Mesendoderm (in vitro differentiated cells): ENCODE measurements at regions not wholly inside any gene's neighbourhood (a gene's known extent, or its start where the extent isn't known, plus 50 kb on each side); places are given as distances from the start of the nearest gene placed in this dataset.

Source experiments
- DNase-seq: peaks from one replicate; pipeline ENCODE4 v3.0.0; 2013
- H2AK5ac ChIP-seq: 2 replicates; pipeline ENCODE4 v1.6.1; 2013; ENCODE audit warnings: low read length, inconsistent platforms
- H2BK120ac ChIP-seq: 2 replicates; pipeline ENCODE4 v1.6.1; 2013; ENCODE audit warnings: low read depth, mild to moderate bottlenecking, low read length, moderate library complexity, mixed read lengths
- H2BK15ac ChIP-seq: replicated peaks from 2 replicates; pipeline ENCODE4 v1.6.1; 2013; ENCODE audit warnings: low read depth, mild to moderate bottlenecking, moderate library complexity
- H2BK5ac ChIP-seq: 2 replicates; pipeline ENCODE4 v1.6.1; 2013; ENCODE audit warnings: low read length, inconsistent platforms
- H3K18ac ChIP-seq: 2 replicates; pipeline ENCODE4 v1.6.1; 2013; ENCODE audit warnings: mild to moderate bottlenecking, low read length, mixed read lengths
- H3K23ac ChIP-seq: one replicate; pipeline ENCODE4 v1.6.1; 2013; ENCODE audit warnings: low read length
- H3K27ac ChIP-seq: 2 replicates; pipeline ENCODE4 v1.5.1; 2013; ENCODE audit warnings: low read depth, mild to moderate bottlenecking, inconsistent platforms, low read length, moderate library complexity
- H3K27me3 ChIP-seq: 2 replicates; pipeline ENCODE4 v1.6.1; 2013; ENCODE audit warnings: low read length, control low read depth, mild to moderate bottlenecking, inconsistent platforms; ENCODE audit not compliant: insufficient read depth, poor library complexity
- H3K36me3 ChIP-seq: 2 replicates; pipeline ENCODE4 v1.6.1; 2013; ENCODE audit warnings: low read length, inconsistent platforms; ENCODE audit not compliant: control insufficient read depth, insufficient read depth
- H3K4ac ChIP-seq: one replicate; pipeline ENCODE4 v1.6.1; 2013; ENCODE audit warnings: low read depth, mild to moderate bottlenecking, low read length, moderate library complexity
- H3K4me1 ChIP-seq: 2 replicates; pipeline ENCODE4 v1.6.1; 2013; ENCODE audit warnings: low read depth, low read length, inconsistent platforms; ENCODE audit not compliant: control insufficient read depth
- H3K4me2 ChIP-seq: 2 replicates; pipeline ENCODE4 v1.6.1; 2013; ENCODE audit warnings: low read length
- H3K4me3 ChIP-seq: 2 replicates; pipeline ENCODE4 v1.5.1; 2013; ENCODE audit warnings: mild to moderate bottlenecking, low read length
- H3K56ac ChIP-seq: one replicate; pipeline ENCODE4 v1.6.1; 2013; ENCODE audit warnings: low read length
- H3K79me1 ChIP-seq: 2 replicates; pipeline ENCODE4 v1.6.1; 2013; ENCODE audit warnings: low read length, inconsistent platforms
- H3K79me2 ChIP-seq: 2 replicates; pipeline ENCODE4 v1.6.1; 2013; ENCODE audit warnings: mild to moderate bottlenecking, low read length; ENCODE audit not compliant: control insufficient read depth, insufficient read depth
- H3K9ac ChIP-seq: 2 replicates; pipeline ENCODE4 v1.6.1; 2013; ENCODE audit warnings: low read length, inconsistent platforms
- H4K5ac ChIP-seq: one replicate; pipeline ENCODE4 v1.6.1; 2013; ENCODE audit warnings: low read length
- H4K8ac ChIP-seq: one replicate; pipeline ENCODE4 v1.6.1; 2013; ENCODE audit warnings: low read depth, mild to moderate bottlenecking, control low read depth, low read length, moderate library complexity
- WGBS: extraction: QIAGEN DNeasy Blood & Tissue Kit; methylation state at CpG from one replicate; pipeline ENCODE4 v1.1.7; 2013; ENCODE audit warnings: low lambda C conversion rate, missing lambda C conversion rate; ENCODE audit not compliant: insufficient coverage; ENCODE audit errors: extremely low coverage; 5-methylcytosine and 5-hydroxymethylcytosine counted together

DNA sequence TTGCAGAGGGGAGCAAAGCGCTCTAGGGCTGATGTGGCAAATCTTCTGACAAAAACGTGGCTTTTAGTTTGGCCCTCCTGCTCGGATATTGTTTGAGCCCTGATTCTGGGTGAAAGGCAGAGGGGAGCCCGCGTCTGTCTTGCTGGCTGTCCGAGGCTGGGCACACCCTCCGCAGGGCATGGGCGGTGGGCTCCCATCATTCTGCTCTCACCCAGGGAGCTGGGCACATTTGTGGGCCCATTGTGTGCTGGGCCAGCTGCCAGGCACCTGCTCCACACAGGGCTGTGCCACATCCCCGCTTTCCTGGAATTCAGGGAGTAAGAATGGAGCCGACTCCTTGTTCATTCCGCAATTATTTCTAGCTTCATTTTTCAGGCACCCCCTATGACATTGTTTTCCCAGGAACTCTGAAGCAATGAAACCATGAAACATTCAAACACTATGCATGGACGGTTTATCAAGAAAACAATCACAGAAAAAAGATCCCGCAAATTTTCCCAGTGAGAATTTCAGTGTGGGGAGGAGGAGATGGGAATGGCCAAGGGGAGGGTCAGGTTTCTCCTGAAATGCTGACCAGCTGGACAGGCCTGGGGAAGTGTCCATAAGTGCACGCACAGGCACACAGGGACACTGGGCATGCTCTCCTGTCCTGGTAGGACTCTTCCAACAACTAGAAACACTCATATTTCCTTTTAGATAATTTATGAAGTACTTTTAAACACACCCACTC lies 341.1 kb downstream of the CXCL12 start:
- Histone ChIP-seq H2AK5ac (no peak overlapping the region), H4K5ac (no peak overlapping the region), H3K79me2 (no peaks in the 10 kb centered on the region), H3K27ac (no peak overlapping the region), H3K23ac (no peak overlapping the region), H2BK120ac (no peak overlapping the region), H2BK15ac (no peak overlapping the region), H3K4ac (no peak overlapping the region), H3K9ac (no peak overlapping the region), H3K4me3 (no peak overlapping the region), H3K36me3 (no peaks in the 10 kb centered on the region), H2BK5ac (no peak overlapping the region), H3K18ac (no peak overlapping the region), H3K56ac (no peak overlapping the region), H3K27me3 (no peaks in the 10 kb centered on the region), H4K8ac (no peak overlapping the region), H3K4me2 (no peak overlapping the region), H3K79me1 (no peaks in the 10 kb centered on the region), H3K4me1 (no peaks in the 10 kb centered on the region)
- no peak for DNase-seq
- WGBS, result no CpG with 5 or more reads among the region's 14 CpGs

DNA sequence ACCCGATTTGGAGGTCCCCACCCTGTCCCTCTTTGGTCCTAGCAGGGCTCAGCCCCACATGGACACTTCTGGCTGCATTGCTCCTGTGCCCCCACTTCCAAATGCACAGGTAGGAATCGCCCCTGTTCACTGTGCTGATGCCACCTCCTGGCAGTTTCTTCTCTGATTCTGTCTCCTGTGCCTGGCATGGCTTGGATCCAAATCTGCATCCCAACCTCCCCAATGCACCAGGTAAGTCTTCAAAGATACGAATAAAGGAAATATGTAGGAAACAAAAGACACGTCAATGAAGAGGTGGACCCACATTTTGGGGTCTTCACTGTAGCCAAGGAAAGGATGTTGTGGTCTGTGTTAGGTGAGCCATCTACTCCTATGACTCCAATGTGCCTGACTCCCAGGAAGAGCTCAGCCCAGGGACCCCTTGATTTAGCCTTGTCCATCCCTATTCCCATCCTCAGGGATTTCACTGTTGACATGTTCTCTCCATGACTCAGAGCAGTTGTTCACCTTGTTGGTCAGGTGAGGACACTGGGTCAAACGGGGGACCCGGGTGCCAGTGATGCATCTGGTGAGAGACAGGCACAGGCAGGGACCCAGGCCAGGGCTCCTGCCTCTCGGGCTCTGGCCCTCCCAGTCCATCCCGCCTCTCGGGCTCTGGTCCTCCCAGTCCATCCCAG lies 341.8 kb downstream of the CXCL12 start:
- WGBS, result no CpG with 5 or more reads among the region's 9 CpGs
- no peak for DNase-seq
- Histone ChIP-seq H2BK120ac (no peak overlapping the region), H3K4me3 (no peak overlapping the region), H3K4ac (no peak overlapping the region), H2AK5ac (no peak overlapping the region), H3K56ac (no peak overlapping the region), H3K79me2 (no peaks in the 10 kb centered on the region), H3K18ac (no peak overlapping the region), H3K27me3 (no peaks in the 10 kb centered on the region), H3K9ac (no peak overlapping the region), H2BK15ac (no peak overlapping the region), H3K23ac (no peak overlapping the region), H3K4me2 (no peak overlapping the region), H3K36me3 (no peaks in the 10 kb centered on the region), H4K8ac (no peak overlapping the region), H3K4me1 (no peaks in the 10 kb centered on the region), H3K79me1 (no peaks in the 10 kb centered on the region), H3K27ac (no peak overlapping the region), H2BK5ac (no peak overlapping the region), H4K5ac (no peak overlapping the region)

GRCh38 chr10:44042075-44042770 lies 342.7 kb downstream of the CXCL12 start:
- no peak overlapping the region for H3K4ac ChIP-seq
- H3K27ac ChIP-seq, result no peak overlapping the region
- no peaks in the 10 kb centered on the region for H3K79me2 ChIP-seq
- no peak for DNase-seq
- H3K56ac ChIP-seq, result no peak overlapping the region
- no peak overlapping the region for H4K5ac ChIP-seq
- H3K4me3 ChIP-seq, result no peak overlapping the region
- no peak overlapping the region for H3K23ac ChIP-seq
- no peak overlapping the region for H2BK15ac ChIP-seq
- no peaks in the 10 kb centered on the region for H3K79me1 ChIP-seq
- H3K18ac ChIP-seq, result no peak overlapping the region
- H2AK5ac ChIP-seq, result no peak overlapping the region
- no peaks in the 10 kb centered on the region for H3K36me3 ChIP-seq
- H3K9ac ChIP-seq, result no peak overlapping the region
- no peaks in the 10 kb centered on the region for H3K4me1 ChIP-seq
- H2BK5ac ChIP-seq, result no peak overlapping the region
- H3K4me2 ChIP-seq, result no peak overlapping the region
- no peak overlapping the region for H4K8ac ChIP-seq
- H3K27me3 ChIP-seq, result no peaks in the 10 kb centered on the region
- H2BK120ac ChIP-seq, result no peak overlapping the region
- no CpG with 5 or more reads among the region's 2 CpGs for WGBS

DNA sequence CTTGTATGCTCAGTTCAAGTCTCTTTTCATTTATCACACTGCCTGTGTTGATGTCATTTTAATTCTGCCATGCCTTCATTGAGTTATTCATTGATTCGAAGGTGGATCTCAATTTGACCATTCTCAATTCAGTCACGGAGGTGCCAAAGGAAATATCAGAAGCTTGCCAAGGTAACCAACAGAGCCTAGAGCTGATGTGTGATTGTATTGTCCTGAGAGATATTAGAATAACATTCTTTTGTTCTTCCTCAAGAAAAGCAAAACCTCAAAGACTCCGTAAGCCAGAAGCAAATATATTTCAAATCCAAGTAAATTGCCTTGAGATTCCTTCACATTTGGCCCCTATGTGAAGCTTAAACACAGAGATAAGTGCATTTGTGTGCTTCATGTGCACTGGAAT lies 345.3 kb downstream of the CXCL12 start:
- H3K79me2 ChIP-seq, result no peaks in the 10 kb centered on the region
- no peak for DNase-seq
- H3K4me2 ChIP-seq, result no peak overlapping the region
- no peak overlapping the region for H2AK5ac ChIP-seq
- H3K9ac ChIP-seq, result no peak overlapping the region
- H3K4ac ChIP-seq, result no peak overlapping the region
- H4K8ac ChIP-seq, result no peak overlapping the region
- H3K79me1 ChIP-seq, result no peaks in the 10 kb centered on the region
- H4K5ac ChIP-seq, result no peak overlapping the region
- no peak overlapping the region for H3K4me3 ChIP-seq
- H3K27me3 ChIP-seq, result no peaks in the 10 kb centered on the region
- H3K27ac ChIP-seq, result no peak overlapping the region
- H2BK5ac ChIP-seq, result no peak overlapping the region
- H3K4me1 ChIP-seq, result no peaks in the 10 kb centered on the region
- no CpG with 5 or more reads among the region's 3 CpGs for WGBS
- H3K23ac ChIP-seq, result no peak overlapping the region
- no peak overlapping the region for H2BK15ac ChIP-seq
- H3K36me3 ChIP-seq, result no peaks in the 10 kb centered on the region
- no peak overlapping the region for H2BK120ac ChIP-seq
- no peak overlapping the region for H3K18ac ChIP-seq
- no peak overlapping the region for H3K56ac ChIP-seq

DNA sequence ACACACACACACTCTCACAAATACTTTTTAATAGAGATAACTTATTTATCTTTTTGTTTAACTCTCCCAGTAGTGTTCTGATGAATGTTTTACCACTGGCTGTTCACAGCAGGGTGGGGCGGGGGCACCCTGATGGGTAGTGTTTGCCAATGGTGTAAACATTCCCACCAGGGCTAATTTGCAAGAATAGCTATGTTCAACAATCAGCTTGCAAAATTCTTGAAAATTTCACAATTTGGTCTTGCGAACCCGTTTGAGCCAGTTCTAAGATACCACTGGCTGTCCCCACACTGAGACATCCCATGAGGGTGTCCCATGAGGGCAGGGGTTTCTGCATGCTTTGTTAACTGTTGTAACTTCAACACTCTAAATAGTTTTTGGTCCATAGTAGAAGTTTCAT lies 348.5 kb downstream of the CXCL12 start:
- WGBS, result no CpG with 5 or more reads among the region's 3 CpGs
- no peaks in the 10 kb centered on the region for H3K4me1 ChIP-seq
- no peaks in the 10 kb centered on the region for H3K79me1 ChIP-seq
- no peak overlapping the region for H3K4me3 ChIP-seq
- H2BK120ac ChIP-seq, result no peak overlapping the region
- H4K8ac ChIP-seq, result no peak overlapping the region
- no peak overlapping the region for H2AK5ac ChIP-seq
- no peak overlapping the region for H3K23ac ChIP-seq
- no peak overlapping the region for H3K18ac ChIP-seq
- H3K79me2 ChIP-seq, result no peaks in the 10 kb centered on the region
- no peak overlapping the region for H3K56ac ChIP-seq
- no peaks in the 10 kb centered on the region for H3K27me3 ChIP-seq
- no peak overlapping the region for H2BK5ac ChIP-seq
- H3K4ac ChIP-seq, result no peak overlapping the region
- H3K27ac ChIP-seq, result no peak overlapping the region
- DNase-seq, result no peak
- H2BK15ac ChIP-seq, result no peak overlapping the region
- no peaks in the 10 kb centered on the region for H3K36me3 ChIP-seq
- H4K5ac ChIP-seq, result no peak overlapping the region
- H3K4me2 ChIP-seq, result no peak overlapping the region
- no peak overlapping the region for H3K9ac ChIP-seq
